ENCODE measurements at regions not wholly inside any gene's neighbourhood (a gene's known extent, or its start where the extent isn't known, plus 50 kb on each side); places are given as distances from the start of the nearest gene placed in this dataset.

- no peak overlapping the region for H3K27ac ChIP-seq
- in situ Hi-C loops (cut with MboI; ENCODE audit: low pct_unique_long_range_greater_than_20kb in 2 of 9, low sequenced_read_pairs in 9 of 9, unreplicated experiment in 9 of 9), result no loop called here
- 80% methylated on average over 2 of the region's 2 CpGs; no CpG with 5 or more reads in 9 of the 10 experiments for WGBS, 10 experiments
- no peak overlapping the region for H3K4me3 ChIP-seq
- no peaks in the 10 kb centered on the region for H3K4me1 ChIP-seq (replicated peaks in 1 of 2)
- ATAC-seq (replicated peaks in 6 of 8), result peak in 3 of 8 experiments; percentile 20 to 61 (median 35)
Observed at GRCh38 chrY:12651095-12651494, 49.9 kb upstream of the USP9Y start.
